ENCODE measurements at regions not wholly inside any gene's neighbourhood (a gene's known extent, or its start where the extent isn't known, plus 50 kb on each side); places are given as distances from the start of the nearest gene placed in this dataset.
"Not testable (repeated sequence)": the region's sequence is repeated elsewhere in the genome, so short reads cannot be mapped to it uniquely, and the experiment has no call there.

DNA sequence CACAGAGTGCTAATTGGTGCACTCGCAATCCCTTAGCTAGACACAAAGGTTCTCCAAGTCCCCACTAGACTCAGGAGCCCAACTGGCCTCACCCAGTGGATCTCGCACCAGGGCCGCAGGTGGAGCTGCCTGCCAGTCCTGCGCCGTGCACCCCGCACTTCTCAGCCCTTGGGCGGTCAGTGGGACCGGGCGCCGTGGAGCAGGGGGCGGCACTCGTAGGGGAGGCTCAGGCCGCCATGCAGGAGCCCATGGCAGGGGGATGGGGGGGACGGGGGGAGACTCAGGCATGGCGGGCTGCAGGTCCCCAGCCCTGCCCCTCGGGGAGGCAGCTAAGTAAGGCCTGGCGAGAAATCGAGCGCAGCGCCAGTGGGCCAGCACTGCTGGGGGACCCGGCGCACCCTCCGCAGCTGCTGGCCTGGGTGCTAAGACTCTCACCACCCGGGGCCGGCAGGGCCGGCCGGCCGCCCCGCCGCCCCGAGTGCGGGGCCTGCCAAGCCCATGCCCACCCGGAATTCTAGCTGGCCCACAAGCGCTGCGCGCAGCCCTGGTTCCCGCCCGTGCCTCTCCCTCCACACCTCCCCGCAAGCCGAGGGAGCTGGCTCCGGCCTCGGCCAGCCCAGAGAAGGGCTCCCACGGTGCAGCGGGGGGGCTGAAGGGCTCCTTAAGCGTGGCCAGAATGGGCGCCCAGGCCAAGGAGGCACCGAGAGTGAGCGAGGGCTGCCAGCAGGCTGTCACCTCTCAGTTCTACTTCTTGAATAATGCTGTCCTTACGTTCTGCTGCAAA lies 258.2 kb downstream of the GALC start:
- H3K27ac ChIP-seq; H3K9me3 ChIP-seq (replicated peaks); H3K4me3 ChIP-seq; H3K4me1 ChIP-seq (replicated peaks); H3K36me3 ChIP-seq; DNase-seq (ENCODE audit: low read depth in 1 of 2, low spot score in 2 of 2); H3K27me3 ChIP-seq (replicated peaks): not testable (repeated sequence)

DNA sequence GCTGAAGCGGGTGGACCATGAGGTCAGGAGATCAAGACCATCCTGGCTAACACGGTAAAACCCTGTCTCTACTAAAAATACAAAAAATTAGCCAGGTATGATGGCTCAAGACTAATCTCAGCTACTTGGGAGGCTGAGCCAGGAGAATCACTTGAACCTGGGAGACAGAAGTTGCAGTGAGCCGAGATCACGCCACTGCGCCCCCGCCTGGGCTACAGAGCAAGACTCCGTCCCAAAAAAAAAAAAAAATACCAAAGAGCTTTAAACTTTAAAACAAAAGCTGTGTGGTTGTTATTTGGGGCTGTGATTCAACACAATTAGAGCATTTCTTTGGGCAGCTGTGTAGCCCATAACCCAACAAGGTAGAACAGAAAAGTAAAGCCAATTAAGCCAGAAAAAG lies 259.9 kb downstream of the GALC start:
- not testable (repeated sequence) for H3K4me1 ChIP-seq (replicated peaks); H3K27ac ChIP-seq; H3K4me3 ChIP-seq; H3K36me3 ChIP-seq; H3K9me3 ChIP-seq (replicated peaks); H3K27me3 ChIP-seq (replicated peaks); DNase-seq (ENCODE audit: low read depth in 1 of 2, low spot score in 2 of 2)

DNA sequence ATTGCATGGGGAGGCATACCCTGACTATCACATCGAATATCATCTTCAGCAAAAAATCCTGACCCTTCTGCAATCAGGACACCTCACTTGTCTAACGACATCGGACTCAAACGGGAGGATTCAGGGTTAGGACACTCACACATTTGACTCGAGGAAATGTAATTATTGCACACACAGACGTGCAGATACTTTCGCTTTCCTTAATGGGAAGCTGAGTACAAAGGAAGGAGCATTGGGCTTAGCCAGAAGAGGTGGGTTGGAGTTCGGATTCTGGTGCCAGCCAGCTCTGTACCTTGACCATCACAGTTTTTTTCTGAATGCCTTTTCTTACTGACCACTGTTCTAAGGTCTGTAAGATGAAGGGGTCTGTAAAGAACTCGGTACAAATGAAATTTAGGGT lies 260.4 kb downstream of the GALC start:
- Histone ChIP-seq H3K27me3 (replicated peaks) (no peaks in the 10 kb centered on the region), H3K27ac (no peak overlapping the region), H3K4me1 (replicated peaks) (no peaks in the 10 kb centered on the region), H3K4me3 (no peak overlapping the region), H3K36me3 (no peaks in the 10 kb centered on the region), H3K9me3 (replicated peaks) (no peaks in the 10 kb centered on the region)
- DNase-seq (ENCODE audit: low read depth in 1 of 2, low spot score in 2 of 2) = no peak

DNA sequence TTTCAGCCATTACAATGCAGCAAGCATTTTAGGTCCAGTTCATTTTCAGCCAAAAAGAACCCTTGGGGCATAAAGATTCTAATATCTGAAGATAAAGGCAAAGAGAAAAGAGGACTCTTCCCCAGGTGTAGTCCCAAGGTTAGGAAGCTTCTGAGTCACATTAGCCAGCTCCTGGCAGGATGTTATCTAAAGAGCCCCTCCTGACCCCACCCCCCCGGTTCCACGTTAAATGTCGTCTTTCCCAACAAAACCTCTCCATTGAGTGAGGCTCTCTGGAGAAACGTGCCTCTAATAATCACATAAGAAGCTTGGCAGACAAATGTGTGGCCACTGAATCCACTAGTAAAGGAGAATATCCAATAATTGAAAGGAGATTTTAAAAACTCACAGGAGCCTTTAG lies 267.7 kb downstream of the GALC start:
- Histone ChIP-seq H3K36me3 (no peaks in the 10 kb centered on the region), H3K9me3 (replicated peaks) (no peaks in the 10 kb centered on the region), H3K4me1 (replicated peaks) (no peaks in the 10 kb centered on the region), H3K27me3 (replicated peaks) (no peaks in the 10 kb centered on the region), H3K4me3 (no peak overlapping the region), H3K27ac (no peak overlapping the region)
- no peak for DNase-seq (ENCODE audit: low read depth in 1 of 2, low spot score in 2 of 2)

- H3K9me3 ChIP-seq (replicated peaks) = no peaks in the 10 kb centered on the region
- no peaks in the 10 kb centered on the region for H3K4me1 ChIP-seq (replicated peaks)
- no peaks in the 10 kb centered on the region for H3K36me3 ChIP-seq
- no peak overlapping the region for H3K4me3 ChIP-seq
- no peak for DNase-seq (ENCODE audit: low read depth in 1 of 2, low spot score in 2 of 2)
- no peaks in the 10 kb centered on the region for H3K27me3 ChIP-seq (replicated peaks)
- no peak overlapping the region for H3K27ac ChIP-seq
Measured at GRCh38 chr14:87712396-87713090, 280.4 kb downstream of the GALC start.

- Histone ChIP-seq H3K9me3 (replicated peaks) (no peaks in the 10 kb centered on the region), H3K36me3 (no peaks in the 10 kb centered on the region), H3K4me1 (replicated peaks) (no peaks in the 10 kb centered on the region), H3K4me3 (no peak overlapping the region), H3K27me3 (replicated peaks) (no peaks in the 10 kb centered on the region), H3K27ac (no peak overlapping the region)
- DNase-seq (ENCODE audit: low read depth in 1 of 2, low spot score in 2 of 2) = no peak
Measured at GRCh38 chr14:87705439-87705896, 287.5 kb downstream of the GALC start.

GRCh38 chr14:87698481-87698880 lies 294.5 kb downstream of the GALC start:
- no peak overlapping the region for H3K27ac ChIP-seq
- no peaks in the 10 kb centered on the region for H3K4me1 ChIP-seq (replicated peaks)
- no peaks in the 10 kb centered on the region for H3K9me3 ChIP-seq (replicated peaks)
- H3K36me3 ChIP-seq = no peaks in the 10 kb centered on the region
- no peak overlapping the region for H3K4me3 ChIP-seq
- DNase-seq (ENCODE audit: low read depth in 1 of 2, low spot score in 2 of 2) = no peak
- no peaks in the 10 kb centered on the region for H3K27me3 ChIP-seq (replicated peaks)

DNA sequence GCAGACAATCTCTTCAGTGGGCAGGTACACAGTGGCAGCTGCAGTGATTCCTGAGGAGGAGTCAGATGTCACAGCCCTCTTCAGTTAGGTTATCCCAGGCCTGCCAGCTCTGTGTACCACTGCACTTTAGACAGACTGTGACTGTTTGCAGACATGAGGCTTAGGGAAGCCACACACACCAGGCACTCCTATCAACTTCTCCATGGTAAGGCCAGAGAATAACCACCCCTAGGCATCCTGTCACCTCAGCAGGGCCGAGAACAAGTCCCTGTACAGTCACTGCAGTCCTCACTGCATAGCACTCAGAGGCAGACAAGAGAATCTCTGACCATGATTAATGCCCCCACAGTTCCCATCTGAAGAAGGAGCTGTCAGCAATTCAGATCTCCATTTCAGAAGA lies 296.5 kb downstream of the GALC start:
- DNase-seq (ENCODE audit: low read depth in 1 of 2, low spot score in 2 of 2) = no peak
- Histone ChIP-seq H3K27ac (no peak overlapping the region), H3K4me3 (no peak overlapping the region), H3K27me3 (replicated peaks) (no peaks in the 10 kb centered on the region), H3K4me1 (replicated peaks) (no peaks in the 10 kb centered on the region), H3K9me3 (replicated peaks) (no peaks in the 10 kb centered on the region), H3K36me3 (no peaks in the 10 kb centered on the region)

GRCh38 chr14:87691042-87691881 lies 301.7 kb downstream of the GALC start:
- Histone ChIP-seq H3K4me1 (replicated peaks) (no peaks in the 10 kb centered on the region), H3K36me3 (no peaks in the 10 kb centered on the region), H3K9me3 (replicated peaks) (no peaks in the 10 kb centered on the region), H3K27ac (no peak overlapping the region), H3K27me3 (replicated peaks) (no peaks in the 10 kb centered on the region), H3K4me3 (no peak overlapping the region)
- DNase-seq (ENCODE audit: low read depth in 1 of 2, low spot score in 2 of 2) = no peak

- H3K4me3 ChIP-seq = no peak overlapping the region
- DNase-seq (ENCODE audit: low read depth in 1 of 2, low spot score in 2 of 2) = no peak
- no peak overlapping the region for H3K27ac ChIP-seq
- H3K4me1 ChIP-seq (replicated peaks) = no peaks in the 10 kb centered on the region
- no peaks in the 10 kb centered on the region for H3K36me3 ChIP-seq
- no peaks in the 10 kb centered on the region for H3K9me3 ChIP-seq (replicated peaks)
- H3K27me3 ChIP-seq (replicated peaks) = no peaks in the 10 kb centered on the region
Measured at GRCh38 chr14:87690076-87690613, 302.8 kb downstream of the GALC start.

GRCh38 chr14:87688524-87688923 lies 304.5 kb downstream of the GALC start:
- Histone ChIP-seq H3K9me3 (replicated peaks) (no peaks in the 10 kb centered on the region), H3K36me3 (no peaks in the 10 kb centered on the region)

DNA sequence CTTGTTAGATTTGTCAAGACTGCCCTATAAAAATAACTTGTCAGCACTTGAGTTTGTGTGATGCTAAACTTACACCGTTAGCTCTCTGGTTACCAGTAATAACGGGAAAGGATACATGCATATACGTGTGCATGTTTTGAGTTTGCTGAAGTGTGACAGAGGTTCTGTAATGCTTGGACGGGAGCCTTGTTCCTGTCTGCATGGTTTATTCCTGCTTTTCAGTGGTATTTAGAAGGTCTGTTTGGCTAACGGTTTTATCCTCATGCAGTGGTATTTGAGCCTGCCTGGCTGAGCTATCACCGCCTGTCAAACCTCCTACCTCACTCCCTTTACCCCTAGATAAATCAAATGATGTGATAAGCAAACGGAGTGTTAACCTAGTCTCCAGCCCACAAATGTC lies 305.6 kb downstream of the GALC start:
- H3K4me3 ChIP-seq = no peak overlapping the region
- H3K27me3 ChIP-seq (replicated peaks) = no peaks in the 10 kb centered on the region
- H3K36me3 ChIP-seq = no peaks in the 10 kb centered on the region
- no peaks in the 10 kb centered on the region for H3K4me1 ChIP-seq (replicated peaks)
- no peak for DNase-seq (ENCODE audit: low read depth in 1 of 2, low spot score in 2 of 2)
- H3K9me3 ChIP-seq (replicated peaks) = no peaks in the 10 kb centered on the region
- no peak overlapping the region for H3K27ac ChIP-seq

More at GRCh38 chr14:87688524-87688923, 304.5 kb downstream of the GALC start:
- H3K4me1 ChIP-seq (replicated peaks) = no peaks in the 10 kb centered on the region
- H3K27me3 ChIP-seq (replicated peaks) = no peaks in the 10 kb centered on the region
- no peak for DNase-seq (ENCODE audit: low read depth in 1 of 2, low spot score in 2 of 2)
- H3K4me3 ChIP-seq = no peak overlapping the region
- no peak overlapping the region for H3K27ac ChIP-seq

DNA sequence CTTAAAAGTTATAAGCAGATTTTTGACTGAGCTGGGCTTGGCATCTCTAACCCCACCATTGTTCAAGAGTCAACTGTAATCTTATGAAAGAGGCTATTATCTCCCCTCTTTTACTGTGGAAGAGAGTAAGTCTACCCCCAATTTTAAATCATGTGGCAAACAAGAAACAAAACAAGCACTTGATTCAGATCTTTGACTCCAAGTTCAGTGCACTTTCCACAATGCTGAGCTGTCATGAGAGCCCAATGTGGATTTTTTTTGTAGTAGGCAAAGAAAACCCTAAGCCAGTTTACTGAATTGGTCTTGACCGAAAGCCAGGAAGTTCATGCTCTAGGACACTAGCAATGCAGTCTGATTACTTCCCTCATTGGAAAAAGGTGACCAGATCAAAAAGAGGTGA lies 306.2 kb downstream of the GALC start:
- Histone ChIP-seq H3K27me3 (replicated peaks) (no peaks in the 10 kb centered on the region), H3K36me3 (no peaks in the 10 kb centered on the region), H3K4me1 (replicated peaks) (no peaks in the 10 kb centered on the region), H3K4me3 (no peak overlapping the region), H3K9me3 (replicated peaks) (no peaks in the 10 kb centered on the region), H3K27ac (no peak overlapping the region)
- no peak for DNase-seq (ENCODE audit: low read depth in 1 of 2, low spot score in 2 of 2)

GRCh38 chr14:87679866-87680265 lies 313.1 kb downstream of the GALC start:
- H3K4me1 ChIP-seq (replicated peaks) = no peaks in the 10 kb centered on the region
- H3K9me3 ChIP-seq (replicated peaks) = no peaks in the 10 kb centered on the region
- no peaks in the 10 kb centered on the region for H3K27me3 ChIP-seq (replicated peaks)
- no peak overlapping the region for H3K27ac ChIP-seq
- no peak for DNase-seq (ENCODE audit: low read depth in 1 of 2, low spot score in 2 of 2)
- H3K36me3 ChIP-seq = no peaks in the 10 kb centered on the region
- H3K4me3 ChIP-seq = no peak overlapping the region
